NCI-H226 (cell line): ENCODE measurements at regions not wholly inside any gene's neighbourhood (a gene's known extent, or its start where the extent isn't known, plus 50 kb on each side); places are given as distances from the start of the nearest gene placed in this dataset.

Experiments
- DNase-seq: peaks from one replicate; pipeline ENCODE4 v3.0.0-alpha.2; 2015

DNA sequence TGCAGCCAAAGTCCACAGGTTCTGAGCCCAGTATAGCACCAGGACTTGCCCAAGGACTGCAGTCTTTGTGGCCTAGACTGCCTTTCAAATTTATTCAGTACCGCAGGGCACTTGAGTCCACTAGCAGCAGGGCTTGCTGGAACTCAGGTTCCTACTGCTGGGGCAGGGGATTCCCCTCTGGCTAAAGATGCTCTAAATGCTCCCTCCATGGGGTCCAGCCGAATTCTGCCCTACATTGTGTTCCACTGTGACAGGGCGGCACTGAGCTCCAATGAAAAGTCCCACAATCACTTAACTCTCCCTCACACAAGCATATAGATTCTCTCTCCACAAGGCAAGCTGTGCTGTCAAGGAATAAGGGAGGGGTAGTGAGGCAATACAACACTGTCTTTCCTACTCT, 518.1 kb upstream of the VRK2 start:
- DNase-seq: no peak

DNA sequence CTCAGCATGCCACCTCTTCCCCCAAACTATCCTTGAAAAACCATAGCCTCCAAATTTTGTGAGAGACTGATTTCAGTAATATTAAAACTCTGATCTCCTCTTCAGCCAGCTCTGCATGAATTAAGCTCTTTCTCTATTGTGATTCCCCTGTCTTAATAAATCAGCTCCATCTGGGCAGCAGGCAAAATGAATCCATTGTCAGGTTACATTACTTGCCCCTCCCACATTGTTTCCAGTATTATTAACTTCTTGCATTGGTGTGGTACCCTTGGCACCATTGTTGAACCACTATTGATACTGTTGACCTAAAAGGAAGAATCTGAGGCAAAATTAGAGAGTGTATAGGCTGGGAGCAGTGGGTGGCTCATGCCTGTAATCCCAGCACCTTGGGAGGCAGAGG, 512.2 kb upstream of the VRK2 start:
- no peak for DNase-seq

DNA sequence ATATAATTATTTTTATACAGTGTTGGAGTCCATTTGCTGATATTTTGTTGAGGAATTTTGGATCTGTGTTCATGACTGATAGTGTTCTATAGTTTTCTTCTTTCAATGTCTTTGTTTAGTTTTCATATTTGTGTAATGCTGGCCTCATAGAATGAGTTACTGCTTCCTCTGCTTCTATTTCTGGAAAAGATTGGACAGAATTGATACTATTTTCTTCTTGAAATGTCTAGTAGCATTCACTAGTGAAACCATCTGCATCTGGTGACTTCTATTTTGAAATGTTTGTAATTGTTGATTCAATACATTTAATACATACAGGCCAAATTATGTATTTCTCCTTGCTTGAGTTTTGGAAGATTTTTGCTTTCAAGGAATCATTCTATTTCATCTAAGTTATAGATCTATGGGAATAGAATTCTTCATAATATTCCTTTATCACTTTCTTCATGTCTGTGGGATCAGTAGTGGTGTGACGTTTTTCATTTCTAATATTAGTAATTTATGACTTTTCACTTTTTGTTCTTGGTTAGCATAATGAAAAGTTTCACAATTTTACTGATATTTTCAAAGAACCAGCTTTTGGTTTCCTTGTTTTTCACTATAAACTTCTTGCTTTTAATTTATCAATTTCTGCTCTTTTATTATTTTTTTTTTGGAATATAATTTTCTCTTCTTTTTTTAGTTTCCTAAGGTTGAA, 509.9 kb upstream of the VRK2 start:
- no peak for DNase-seq

DNA sequence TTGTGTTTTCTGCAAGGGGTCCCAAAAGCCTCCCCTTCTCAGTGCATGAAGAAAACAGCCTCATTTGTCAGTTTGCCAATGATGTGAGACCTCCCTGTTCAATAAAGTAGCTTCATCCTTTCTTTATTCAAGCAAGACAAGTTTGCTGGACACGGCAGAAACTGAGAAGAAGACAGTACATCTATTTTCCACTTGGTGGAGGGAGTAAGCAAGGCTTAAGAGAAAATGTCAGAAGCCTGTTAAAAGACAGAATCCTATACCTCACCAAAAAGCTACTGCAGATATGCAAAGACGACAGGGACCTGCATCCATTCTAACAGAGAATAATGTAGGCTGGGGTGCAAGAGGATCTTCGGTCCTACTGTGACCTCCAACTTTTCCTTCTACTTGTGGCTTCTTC, 506.8 kb upstream of the VRK2 start:
- DNase-seq: no peak

DNA sequence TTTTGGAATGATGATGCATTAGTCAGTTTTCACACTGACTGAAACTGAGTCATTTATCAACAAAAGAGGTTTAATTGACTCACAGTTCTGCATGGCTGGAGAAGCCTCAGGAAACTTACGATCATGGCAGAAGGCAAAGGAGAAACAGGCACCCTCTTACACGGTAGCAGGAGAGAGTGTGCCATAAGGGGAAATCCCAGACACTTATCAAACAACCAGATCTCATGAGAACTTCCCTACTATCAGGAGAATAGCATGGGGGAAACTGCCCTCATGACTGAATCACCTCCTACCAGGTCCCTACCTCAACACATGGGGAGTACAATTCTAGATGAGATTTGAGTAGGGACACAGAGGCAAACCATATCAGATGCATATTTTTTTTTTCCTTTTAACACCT, 504.5 kb upstream of the VRK2 start:
- DNase-seq: no peak

DNA sequence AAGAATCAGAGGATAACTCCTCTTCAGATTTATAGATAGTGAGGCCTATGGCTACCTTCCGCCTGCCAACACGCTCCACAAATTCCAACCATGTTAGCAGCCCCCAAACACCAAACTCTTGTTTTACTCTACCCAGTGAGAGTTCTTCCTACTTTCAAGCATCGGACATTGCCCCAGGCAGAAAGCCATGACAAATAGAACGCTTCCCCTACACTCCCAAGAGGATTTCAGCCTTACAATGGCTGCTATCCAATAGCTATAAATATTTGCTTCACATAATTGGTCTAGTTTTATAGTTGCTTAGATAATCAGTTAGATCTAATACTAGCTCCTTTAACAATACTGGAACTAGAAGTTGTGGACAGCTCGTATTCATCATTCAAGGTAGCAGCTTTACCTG, 503.4 kb upstream of the VRK2 start:
- no peak for DNase-seq

DNA sequence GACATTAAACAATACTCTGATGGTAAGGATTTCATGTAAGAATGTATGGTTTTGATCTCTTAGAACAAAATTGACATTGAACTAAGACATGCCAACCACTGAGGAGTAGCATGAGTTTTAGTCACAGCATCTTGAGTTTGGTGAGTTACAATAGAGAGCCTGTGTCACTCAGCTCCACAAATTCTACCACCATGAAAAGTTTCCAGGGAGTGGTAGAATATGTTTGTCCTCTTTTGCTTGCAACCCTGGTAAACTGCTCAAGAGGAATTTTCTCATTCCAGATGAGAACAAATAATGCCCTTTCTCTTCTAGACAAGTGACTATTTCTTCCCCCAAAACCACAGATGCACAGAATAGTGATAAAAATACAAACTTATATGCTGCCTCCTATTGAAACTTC, 502.0 kb upstream of the VRK2 start:
- DNase-seq: no peak

DNA sequence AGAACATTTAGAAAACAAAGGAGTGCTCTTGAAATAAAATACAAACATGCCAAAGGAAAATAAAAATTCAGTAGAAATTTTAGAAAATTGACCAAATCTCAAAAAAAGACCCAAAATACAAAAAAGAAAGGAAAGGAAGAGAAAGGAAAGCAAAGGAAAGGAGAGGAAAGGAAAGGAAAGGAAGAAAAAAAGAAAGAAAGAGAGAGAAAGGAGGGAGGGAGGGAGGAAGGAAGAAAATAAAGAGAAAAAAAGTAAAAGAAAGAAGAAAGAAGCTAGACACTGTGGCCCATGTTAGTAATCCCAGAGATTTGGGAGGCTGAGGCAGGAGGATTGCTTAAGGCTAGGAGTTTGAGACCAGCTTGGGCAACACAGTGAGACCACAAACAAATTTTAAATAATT, 500.1 kb upstream of the VRK2 start:
- no peak for DNase-seq

DNA sequence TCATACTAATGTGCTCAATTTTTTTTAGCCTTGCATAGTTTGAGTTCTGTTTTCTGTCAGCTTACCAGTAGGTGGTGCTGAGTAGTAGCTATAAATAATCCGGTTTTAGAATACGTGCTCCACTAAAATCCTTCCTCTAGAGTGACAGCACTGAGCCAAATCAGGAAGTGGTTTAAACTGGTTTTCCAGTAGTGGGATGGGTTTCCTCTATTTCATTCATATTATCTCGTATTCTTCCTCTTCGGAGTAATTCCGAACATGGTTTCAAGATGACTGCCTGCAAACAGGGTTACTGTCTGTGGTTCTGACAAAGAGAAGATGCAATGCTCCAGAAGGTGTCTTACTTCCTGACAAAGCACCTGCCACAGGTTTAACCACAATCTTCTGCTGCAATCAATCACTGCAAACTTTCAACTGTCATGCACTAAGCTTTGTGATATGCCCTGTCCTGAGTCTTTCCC, 496.9 kb upstream of the VRK2 start:
- DNase-seq: no peak

DNA sequence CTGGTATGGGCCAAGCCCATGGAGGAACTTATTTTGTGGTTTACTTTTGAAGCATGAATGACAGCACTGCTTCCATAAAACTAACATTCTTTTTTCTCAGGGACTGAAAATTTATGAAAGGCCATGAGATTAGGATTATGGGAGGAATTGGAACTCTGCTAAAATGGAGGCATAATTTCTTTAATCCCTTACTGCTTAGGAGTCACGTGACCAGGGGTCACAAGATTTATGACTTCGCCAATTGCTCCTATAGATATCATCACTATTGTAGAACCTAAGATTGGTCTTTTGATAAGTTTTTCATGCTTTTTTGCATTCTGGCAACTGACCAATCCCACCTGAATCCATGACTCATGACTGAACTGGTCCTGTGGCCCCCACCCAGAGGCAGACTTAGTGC, 495.7 kb upstream of the VRK2 start:
- DNase-seq: no peak

DNA sequence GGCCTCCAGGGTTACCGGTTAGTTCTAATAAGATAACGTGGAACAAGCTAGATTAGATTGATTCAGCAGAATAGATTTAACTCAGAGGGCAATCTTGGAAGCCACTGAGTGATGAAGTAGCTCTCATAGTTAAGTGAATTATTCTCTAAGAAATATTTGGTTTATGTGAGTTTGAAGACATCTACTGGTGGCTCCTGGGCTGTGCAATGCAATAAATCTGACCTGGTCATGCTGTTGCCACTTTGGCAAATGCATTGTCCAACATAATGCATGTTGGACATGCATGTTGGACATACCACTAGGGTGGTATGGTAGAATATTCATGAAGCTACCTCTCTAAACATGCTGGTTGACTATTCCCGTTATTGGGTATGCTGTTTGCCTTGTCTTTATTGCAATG, 493.7 kb upstream of the VRK2 start:
- no peak for DNase-seq

DNA sequence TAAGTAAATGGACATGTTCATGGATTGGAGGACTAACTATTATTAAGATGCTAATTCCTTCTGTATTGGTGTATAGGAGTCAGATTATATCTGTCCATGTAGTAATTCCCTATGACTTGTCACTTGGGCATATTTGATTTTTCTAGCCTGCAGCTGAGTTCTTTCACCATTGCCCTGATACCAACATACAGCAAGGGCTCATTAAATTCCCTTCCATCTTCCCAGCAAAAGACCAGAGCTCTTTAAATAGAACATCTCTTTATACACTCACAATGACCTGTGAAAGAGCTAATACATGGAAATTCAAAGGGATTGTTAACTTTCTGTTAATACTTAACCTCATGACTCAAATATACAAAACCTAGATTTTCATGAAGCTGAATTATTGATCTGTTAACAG, 492.3 kb upstream of the VRK2 start:
- DNase-seq: no peak

DNA sequence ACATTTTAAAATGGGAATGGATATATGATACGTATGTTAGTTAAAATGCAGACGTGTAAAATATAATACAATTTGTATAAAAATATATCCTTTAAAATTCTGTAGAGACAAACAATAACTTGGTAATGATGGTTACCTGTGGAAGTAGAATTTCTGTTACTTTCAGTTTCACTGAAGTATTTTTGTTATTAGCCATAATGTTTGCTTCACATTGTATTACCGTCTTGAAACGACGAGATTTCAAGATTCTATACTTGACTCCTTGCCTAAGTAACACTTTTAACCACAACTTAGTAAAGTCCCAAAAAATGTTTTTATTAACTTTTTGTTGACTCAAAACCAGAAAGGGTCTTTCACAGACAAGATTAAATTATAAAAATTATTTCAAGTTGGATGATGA, 488.3 kb upstream of the VRK2 start:
- no peak for DNase-seq

DNA sequence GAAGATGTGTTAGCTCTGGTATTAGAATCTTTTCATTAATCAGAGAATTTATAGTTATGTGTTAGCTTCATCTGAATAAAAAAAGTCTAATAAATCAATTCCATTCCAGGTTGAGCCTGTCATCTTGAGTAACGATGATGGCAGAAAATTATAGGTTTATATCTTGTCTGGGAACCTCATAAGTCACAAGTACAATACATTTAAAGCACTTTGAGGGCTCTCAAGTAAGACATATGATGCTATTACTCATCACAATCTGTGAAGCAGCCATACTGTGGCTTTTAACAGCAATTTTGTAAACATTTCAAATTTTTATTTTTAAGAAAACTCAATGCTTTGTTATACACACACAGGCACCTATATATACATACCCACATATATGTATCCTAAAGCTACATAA, 484.1 kb upstream of the VRK2 start:
- DNase-seq: no peak

DNA sequence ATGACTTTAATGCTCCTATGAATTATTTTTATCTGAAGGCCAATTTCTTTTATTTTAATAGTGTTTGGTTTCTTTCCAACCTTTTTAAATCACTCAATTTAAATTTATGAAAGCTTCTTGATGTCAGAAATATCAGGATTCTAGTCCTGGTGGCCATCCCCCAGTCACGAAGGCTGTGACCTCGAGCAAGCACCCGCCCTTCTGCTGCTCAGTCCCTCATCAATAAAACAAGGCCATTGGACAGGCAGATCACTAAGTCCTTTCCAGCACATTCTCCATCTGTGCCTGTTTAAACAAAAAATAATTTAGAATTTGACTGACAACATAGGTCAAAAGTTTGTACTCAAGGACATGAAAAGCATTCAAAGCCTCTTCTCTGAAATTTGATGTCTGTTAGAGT, 483.6 kb upstream of the VRK2 start:
- no peak for DNase-seq

DNA sequence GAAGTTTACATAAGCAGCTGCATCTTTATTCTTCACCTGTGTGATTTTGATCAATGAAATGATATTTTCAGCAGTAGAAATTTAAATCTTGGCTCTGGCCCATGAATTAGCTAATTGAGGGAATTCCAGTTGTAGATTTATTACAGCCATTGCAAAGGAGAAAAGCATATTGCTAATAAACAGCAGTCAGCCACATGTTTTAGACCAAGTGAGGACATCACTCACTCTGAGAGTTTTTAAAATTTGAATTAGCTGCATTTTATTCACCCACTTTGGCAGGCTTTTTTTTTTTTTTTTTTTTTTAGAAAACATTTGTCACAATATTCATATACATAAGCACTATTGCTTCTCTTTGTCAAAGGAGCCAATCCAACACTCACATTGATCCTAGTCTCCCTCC, 479.4 kb upstream of the VRK2 start:
- no peak for DNase-seq

DNA sequence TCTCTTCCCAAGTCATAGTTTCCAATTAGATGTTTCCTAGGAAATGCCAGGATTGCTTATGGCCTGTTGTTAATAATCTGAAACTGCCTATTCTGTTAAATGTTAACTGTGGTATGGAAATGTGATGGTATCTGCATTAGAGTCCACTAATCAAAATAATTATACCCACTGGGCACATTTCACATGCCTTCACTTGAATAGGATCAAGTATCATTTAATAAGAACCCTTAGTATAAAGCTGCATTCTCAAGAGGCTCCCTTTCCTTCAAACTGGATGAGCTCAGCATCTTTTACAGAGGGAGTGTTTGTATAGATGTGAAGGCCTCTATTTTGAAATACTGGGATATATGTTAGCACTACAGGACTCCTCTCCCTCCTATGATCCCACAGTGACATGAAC, 477.2 kb upstream of the VRK2 start:
- DNase-seq: no peak

DNA sequence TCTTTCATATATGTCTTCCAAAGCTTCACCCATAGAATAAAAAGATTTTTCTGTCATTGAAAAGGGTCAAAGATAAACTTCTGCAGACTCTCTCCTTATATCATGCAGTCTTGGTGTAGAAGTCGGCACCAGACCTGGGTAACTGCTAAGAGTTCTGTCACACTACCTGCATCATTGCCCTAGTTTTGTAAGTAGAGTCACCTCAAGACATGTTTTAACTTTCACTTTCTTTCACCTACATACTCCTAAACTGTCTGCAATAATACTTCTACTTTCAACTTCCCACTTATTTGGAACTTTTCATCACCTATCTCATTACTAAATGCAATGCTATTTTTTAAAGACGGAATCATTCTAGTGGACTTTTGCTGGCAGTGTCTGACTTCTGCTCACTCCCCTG, 475.6 kb upstream of the VRK2 start:
- no peak for DNase-seq

DNA sequence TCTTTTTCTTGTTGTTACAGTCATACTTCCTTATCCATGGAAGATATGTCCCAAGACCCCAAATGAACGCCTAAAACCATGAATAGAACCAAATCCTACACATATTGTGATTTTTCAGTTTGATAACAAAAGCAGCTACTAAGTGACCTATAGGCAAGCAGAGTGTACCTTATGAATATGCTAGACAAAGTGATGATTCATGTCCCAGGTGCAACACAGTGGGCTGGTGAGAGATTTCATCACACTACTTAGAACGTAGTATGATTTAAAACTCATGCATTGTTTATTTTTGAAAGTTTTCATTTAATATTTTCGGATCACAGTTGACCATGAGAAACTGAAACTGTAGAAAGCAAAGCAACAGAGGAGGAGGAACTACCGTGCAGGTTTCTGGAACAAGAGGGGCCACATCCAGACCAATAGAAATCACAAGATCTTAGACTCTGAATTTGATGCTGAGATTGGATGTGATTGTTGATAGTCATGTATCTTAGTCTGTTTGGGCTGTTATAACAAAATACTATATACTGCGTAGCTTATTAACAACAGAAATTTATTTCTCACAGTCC, 470.8 kb upstream of the VRK2 start:
- no peak for DNase-seq

DNA sequence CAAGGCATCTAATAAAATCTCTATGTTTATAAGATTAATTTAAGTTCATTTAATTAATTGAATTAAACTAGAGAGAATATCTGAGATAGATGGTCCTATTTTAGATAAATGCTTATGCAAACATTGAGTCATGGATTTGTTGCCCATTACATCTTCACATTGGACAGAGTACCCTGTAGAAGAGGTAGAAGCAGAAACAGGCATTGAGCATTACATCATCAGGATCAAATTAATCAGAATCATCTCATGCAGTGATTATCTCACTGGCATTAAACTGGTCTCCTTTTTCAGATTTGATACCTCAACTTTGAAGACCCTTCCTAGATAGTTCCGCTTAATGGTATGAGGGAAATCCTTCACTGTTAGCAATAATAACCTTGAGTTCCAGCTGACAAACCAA, 469.6 kb upstream of the VRK2 start:
- no peak for DNase-seq

DNA sequence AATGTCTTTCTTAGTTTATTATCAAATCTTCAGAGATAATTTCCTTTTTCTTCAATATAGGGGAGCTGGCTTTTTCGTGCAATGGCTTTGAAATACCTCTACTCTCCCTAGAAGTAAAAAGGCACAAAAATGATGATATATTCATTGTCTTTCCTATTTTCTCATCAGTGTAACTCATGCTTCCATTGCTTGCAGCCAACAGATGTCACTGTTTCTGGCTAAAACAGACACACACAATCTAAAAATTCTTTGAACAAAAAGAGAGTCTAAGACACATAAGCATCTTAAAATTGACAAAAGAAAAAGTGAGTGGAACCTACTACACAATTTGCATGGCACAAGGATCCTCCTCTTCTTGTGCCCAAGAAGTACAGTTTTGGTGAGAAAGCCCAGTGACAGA, 448.7 kb upstream of the VRK2 start:
- DNase-seq: no peak

DNA sequence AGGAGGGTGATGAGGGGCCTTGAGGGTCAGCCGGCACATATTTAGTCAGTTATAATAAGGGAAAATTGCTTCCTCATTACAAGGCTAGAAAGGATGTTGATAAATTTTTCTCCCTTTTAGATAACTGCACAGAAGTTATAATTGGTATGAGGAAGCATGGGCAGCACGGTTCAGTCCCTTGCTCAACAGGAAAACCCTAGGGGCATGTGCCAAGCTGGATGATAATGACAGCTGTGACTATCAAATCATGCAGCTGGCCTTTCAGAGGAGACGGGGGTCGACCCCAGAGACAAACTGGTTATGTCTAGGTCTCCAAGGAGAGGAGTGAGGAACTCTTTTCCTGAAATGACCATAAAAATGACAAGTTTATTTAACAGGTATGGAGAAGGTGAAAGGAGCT, 448.1 kb upstream of the VRK2 start:
- DNase-seq: no peak

DNA sequence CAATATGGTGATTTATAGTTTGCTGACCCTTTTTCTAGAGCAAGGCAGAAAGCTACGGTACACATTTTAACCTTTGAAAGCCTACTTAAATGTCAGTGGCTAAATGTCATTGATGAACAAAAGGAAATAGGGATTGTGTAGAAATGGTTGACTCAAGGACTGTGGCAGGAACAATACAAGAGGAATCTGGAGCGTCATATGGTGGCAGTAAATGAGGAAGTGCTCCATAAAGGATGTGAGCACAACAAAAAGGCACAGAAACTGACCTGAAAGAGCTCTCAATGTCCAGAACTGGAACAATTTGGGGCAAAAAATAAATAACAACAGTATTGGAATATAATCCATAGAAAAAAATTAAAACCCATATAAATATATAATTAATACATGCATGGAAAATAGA, 443.9 kb upstream of the VRK2 start:
- DNase-seq: no peak

DNA sequence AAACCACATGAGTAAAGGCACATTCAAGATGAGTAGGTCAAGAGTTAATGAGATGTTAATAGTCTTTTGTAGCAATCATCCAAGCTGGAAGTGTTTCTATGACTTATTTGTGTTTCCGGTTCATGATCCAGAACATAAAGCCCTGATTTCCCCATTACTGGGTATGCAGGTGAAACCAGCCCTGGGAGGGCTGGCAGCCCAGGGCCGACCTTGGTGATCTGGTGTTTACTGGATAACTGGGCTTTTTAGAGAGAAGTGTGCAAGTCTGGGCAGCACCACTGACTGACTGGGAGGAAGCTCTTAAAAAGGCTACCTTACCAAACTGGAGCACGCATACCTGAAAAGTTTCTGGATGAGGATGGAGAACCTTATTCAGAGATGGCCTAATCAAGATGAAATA, 431.6 kb upstream of the VRK2 start:
- no peak for DNase-seq

DNA sequence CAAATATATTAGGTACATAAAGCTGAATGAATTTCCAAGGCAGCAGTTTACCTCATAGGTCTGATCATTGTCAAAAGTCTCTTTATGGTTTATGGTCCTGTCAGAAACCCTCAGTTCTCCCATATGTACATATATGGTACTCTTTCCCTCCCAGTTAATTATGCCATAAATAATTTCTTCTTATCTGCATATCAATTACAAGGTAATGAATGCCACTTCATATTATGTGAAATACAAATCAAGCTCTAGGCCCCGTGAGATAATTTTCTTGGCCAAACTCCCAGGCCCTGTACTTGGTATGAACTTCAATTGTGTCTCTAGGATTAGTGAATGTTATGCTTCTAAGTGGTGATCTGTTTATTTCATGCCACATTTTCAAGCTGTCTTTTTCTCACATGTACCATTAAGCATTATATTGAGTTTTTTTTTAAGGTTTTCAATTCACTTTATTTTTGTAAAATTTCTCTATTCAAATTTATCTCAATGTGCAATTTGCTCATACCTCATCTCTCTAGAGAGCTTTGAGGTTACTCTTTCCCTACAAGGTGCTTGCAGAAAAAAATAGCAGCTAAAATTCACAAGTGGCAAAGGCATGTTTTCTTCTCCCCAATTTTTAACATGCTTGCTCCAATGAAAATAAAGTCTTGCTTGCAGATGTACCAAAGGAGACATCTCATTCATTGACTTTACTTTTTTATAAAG, 430.6 kb upstream of the VRK2 start:
- DNase-seq: no peak
